ENCODE measurements at regions not wholly inside any gene's neighbourhood (a gene's known extent, or its start where the extent isn't known, plus 50 kb on each side); places are given as distances from the start of the nearest gene placed in this dataset.
"Not testable (repeated sequence)": the region's sequence is repeated elsewhere in the genome, so short reads cannot be mapped to it uniquely, and the experiment has no call there.

DNA sequence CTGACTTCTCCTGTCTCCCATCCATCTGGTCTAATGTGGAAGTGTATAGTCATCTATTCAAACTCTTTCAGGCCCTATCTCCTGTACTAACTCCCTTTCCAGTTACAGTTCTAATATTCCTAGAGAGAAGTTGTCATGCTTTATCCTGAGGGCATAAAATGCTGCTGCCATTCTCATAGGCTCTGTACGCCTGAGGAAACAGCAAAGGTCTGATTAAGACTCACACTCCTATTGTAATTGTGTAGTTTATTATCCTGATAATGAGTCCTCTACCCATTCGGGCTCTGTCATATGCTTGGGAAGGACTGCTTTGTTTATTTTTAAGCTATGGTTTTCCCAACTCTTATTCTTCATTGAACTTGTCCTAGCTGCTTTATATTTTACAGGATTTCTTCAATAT is 290.4 kb downstream of the TMEM38B start:
- DNase-seq: no peak

DNA sequence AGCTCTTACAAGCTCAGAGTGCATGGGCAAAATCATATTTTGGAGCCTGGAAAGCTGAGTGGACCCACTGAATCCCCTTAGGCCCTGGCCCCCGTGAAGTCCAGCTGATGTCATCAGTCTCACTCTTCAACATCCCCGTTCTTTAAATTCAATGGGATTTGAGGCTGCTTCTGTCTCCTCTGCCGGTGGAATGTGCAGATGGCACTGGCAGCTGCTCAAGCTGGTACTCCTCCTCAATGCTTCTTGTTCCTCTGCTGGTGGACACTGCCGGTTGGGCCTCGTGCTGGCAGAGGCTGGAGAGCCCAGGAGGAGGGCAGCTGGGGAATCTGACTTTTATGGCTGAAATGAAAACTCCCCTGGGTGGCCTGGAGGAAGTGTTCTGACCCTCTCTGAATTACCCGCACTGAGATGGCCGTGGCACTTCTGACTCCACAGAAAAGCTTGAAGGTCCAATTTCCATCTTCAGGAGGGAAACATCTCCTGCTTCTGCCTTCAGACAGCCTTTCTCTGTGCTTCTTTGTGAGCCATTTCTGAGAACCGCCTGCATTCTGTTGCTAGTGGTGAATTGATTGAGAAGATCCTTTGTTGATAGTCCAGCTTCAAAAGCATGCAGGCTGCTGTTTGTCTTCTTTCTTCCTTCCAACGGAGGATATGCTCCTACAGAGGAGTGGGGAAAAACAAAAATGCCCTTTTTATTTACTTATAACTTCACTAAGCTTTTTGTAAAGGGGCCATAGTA is 298.9 kb downstream of the TMEM38B start:
- no peak for DNase-seq

DNA sequence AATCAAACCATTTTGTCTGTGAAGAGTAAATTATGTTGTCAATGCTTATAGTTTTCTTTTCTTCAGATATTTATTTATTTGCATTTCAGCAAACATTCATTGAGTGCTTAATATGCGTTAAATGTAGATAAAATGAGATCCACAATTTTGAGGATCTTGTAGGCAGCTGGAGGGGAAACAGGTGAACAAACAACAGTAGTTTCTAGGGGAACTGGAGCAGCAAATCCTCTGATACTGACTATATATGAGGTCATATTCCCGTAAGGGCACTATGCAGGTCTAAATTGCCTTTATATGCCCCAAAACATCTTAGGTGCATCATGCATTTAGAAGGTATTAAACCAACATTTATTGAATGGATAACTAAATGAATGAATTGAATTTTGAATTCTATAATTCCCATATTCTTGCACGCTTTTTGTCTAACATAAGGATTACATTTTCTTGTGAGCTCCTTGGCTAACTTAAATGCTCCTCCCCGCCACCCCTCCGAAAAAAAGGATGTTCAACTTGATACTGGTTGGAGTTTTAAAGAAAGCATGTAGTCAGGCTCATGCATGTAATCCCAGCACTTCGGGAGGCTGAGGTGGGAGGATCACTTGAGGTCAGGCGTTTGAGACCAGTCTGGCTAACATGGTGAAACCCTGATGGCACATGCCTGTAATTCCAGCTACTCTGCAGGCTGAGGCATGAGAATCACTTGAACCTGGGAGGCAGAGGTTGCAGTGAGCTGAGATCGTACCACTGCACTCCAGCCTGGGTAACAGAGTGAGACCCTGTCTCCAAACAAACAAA is 299.8 kb downstream of the TMEM38B start:
- DNase-seq: no peak

DNA sequence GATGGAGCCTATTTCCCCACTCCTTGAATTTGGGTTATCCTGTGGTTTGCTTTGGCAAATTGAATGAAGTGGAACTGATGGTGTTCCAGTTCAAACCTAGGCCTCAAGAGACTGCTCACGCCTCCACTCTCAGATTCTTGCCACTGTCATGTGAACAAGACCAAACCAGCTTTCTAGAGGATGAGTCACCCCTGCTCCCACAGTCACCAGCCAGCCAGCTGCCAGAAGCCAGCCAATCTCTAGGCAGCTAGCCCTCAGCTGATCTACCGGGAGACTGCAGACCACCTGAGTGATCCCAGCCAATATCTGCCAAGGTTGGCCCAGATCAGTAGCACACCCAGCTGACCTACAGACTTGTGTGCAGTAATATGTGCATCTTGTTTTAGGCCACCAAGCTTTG is 300.6 kb downstream of the TMEM38B start:
- DNase-seq: no peak

DNA sequence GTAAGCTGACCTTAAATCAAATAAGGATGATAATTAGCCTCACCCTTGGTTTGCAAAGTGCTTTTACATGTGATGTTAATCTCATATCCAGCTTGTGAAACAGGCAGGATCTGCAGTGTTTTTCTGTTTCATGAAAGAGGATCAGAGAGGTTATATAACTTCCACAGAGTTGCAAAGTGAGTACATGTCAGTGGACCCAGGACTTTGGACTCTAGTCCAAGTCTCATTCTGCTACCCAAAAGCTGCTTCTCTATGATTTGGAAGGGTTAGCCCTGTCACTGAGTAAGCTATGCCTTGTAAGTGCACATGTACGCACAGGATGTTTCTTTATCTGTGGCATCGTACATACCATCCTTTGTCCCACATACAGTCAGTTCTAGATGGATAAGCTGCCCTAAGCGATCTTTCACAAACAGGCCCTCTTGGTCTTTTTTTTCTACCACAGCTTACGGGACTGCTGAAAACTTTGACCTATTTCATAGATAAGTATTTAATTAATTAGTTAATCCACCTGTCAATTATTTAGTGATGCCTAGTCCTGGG is 322.9 kb downstream of the TMEM38B start:
- no peak for DNase-seq

DNA sequence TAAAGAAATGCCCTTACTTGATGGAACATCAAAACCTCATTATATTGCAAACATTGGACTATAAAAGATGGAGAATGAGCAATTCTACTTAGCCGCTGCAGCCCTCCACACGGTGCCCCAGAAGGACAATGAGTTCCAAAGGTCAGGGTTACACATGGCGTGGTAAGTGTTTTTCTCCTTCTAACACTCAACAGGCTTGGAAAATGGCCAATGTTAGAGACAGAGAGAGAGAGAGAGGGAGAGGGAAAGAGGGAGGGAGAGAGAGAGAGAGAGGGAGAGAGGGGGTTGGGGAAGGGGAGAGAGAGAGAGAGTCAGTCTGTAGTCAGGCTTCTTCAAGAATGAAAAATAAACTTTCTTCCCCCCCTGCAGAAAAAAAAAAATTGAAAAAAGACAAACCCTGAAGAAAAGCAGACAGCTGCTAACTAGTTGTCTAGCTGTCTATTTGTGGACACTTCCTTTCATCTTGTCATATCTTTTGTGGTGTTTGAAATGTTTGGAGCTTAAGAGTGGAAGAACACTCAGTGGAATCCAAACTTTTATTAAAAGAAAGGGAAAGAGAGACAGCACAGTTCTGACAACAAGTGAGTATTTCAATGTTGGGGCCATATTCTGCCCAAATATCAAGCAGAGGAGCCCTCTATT is 324.8 kb downstream of the TMEM38B start:
- DNase-seq: no peak

DNA sequence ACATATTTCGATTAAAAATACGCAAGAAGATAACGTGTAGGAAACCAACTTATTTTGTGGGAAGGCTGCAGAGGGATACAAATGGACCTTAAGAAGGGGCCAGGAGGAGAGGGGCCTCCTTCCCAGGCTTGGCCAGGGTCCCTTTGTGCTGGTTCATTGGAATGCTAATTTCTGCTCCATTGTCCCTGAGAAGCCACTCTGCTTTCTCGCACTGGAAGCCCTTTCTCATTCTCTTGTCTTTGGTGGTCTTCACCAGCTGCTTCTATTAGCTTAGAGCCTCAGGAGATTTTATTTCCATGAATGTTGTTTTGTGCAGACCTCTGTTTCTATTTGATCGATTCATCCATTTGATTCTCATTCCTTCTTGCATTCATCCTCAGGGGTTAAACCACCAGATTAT is 325.4 kb downstream of the TMEM38B start:
- no peak for DNase-seq

DNA sequence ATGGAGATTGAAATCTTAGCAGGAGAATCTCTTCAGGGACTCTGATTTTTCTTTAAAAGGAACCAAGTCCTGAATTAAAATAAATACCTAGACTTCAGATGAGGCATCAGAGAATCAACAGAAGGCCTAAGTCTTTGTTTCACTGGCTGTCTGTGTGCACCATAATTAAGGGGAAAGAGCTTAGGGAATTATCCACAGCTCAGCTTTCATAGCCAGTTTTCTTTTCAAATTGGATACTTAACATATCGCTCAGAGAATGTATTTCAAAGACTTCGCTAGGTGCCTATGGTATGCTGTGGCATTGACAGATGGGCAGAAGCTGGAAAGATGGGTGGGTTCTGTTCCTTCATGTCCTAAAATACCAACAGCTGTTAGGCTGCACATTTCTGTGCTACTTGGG is 325.8 kb downstream of the TMEM38B start:
- no peak for DNase-seq

DNA sequence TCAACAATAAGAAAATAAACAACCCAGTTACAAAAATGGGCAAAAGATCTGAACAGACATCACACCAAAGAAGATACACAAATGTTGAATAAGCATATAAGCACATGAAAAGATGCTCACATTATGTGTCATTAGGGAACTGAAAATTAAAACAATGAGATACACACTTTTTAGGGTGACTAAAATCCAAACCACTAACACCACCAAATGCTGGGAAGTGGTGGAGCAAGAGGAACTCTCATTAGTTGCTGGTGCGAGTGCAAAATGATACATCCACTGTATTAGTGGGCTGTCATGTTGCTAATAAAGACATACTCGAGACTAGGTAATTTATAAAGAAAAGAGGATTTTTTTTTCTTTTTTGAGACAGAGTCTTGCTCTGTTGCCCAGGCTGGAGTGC is 329.1 kb downstream of the TMEM38B start:
- DNase-seq: no peak

DNA sequence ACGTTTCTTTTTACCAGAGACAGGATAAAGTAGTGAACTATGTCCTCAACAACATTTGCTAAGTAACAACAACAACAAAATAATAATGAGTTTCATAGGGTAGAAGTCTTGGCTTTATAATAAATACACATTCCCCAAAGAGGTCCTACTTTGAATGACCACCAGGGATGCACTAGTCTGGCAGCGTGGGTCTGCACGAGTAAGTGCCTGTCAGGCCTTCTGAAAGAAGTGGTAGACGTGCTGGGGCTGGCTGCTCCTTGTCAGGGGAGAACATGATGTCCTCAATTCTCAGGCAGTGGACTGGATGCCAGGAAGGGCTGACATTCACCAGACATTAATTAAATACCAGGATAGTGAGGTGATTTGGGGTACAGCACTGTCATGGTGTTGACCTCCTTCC is 331.1 kb downstream of the TMEM38B start:
- DNase-seq: no peak

DNA sequence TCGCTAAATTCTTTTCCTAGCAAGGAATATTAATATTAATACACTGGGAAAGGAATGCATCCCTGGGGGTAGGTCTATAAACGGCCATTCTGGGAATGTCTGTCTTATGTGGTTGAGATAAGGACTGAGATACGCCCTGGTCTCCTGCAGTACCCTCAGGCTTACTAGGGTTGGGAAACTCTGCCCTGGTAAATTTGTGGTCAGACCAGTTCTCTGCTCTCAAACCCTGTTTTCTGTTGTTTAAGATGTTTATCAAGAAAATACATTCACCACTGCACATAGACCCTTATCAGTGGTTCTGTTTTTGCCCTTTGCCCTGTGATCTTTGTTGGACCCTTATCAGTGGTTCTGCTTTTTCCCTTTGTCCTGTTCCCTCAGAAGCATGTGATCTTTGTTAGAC is 335.8 kb downstream of the TMEM38B start:
- not testable (repeated sequence) for DNase-seq

DNA sequence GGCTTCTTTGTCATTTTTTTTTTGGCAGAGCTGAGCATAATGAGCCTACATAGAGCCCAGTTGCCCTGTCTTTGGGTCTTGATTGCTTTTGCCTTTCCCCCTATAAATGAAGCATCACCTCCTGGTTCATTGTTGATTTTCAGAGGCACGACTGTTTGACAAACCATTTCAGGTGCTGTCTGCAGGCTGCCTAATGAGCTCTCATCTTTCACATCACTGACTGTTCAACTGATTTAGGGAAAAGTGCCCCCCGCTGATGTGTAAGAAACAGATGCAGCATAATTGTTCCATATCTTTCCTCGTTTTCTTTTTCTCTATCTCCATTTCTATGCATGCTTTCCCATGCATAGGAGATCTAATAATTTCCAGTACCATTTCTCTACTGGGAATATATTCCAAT is 338.6 kb downstream of the TMEM38B start:
- no peak for DNase-seq

DNA sequence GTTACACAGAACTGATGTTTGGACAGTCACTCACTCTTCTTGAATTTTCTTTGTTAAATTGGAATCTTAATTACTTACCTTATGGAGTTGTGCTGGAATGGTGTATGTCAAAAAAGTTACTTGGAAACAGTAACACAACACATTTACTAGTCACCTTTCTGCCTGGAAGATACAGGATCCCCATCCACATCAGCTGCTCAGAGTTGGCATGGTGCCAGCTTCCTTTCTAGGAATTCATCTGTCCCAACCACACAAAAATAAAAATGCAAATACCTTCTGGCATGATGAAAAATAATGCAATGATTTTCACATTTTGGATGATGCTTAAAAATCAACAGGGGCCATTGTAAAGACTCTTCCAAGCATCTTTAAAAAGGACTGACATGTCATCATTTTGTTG is 341.5 kb downstream of the TMEM38B start:
- DNase-seq: no peak

DNA sequence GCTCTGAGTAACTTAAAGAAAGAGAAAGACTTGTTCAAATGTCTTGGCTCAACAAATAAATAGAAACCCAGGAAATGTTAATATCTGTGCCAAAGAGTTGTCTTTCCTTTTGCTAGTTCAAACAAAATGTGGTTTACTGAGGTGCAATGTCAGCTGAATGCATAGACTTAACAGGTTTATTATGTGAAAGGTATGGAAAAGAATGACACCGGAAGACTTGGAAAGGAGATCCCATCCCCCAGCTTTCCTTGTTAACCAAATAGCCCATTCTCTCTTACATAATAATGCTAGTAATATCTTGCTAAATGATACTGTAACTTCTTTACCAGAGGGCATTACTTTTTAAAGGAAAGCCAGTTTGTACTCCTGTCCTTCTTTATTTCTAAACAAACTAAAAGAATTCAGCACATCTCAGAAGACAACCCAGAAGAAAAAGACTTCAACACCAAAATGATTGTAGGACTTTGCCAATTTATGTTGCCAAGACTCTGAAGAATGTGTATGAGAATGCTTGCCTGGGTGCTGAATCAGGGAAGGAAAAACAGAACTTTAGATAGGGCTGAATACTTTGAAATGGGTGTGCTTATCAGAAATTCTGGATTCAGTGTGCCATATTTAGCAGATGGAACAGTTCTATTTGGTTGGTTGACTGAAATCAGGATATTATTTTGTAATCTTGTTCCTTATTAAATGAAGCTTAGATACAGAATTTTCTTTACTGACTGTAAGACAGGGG is 344.1 kb downstream of the TMEM38B start:
- no peak for DNase-seq

DNA sequence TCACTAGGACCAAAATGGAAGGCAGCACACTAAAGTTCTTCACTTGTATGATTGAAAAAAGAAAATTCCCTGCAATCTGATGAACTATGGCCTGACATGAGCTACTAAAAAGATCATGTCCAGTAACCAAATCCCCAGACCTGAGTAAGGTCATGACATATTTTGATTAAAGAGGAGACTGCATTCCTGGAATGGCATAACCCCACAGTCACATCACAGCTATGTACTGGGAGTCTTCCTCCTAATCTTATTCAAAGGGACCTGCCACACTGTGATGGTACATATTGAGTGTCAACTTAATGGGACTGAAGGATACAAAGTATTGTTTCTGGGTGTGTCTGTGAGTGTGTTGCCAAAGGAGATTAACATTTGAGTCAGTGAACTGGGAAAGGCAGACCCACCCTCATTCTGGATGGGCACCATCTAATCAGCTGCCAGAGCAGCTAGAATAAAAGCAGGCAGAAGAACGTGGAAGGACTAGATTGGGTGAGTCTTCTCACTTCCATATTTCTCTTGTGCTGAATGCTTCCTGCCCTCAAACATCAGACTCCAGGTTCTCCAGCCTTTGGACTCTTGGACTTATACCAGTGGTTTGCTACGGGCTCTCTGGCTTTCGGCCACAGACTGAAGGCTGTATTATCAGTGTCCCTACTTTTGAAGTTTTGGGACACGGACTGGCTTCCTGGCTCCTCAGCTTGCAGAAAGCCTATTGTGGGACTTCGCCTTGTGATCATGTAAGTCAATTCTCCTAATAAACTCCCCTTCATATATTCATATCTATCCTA is 345.0 kb downstream of the TMEM38B start:
- no peak for DNase-seq

DNA sequence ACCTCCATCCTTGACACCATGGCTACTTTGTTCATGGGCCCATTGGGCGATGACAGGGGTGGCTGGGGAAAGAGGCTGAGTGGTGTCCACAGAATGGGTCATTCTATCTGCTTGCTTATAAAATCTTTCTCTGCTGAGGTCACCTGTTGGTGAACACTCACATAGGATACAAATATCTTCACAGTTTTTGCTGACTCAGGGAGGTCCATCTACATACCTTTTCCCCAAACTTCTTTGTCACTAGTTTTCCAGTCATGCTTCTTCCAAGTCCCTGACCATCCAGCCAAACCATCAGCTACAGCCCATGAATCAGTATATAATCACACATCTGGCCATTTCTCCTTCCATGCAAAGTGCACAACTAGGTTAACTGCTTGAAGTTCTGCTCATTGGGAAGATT is 347.6 kb downstream of the TMEM38B start:
- not testable (repeated sequence) for DNase-seq

DNA sequence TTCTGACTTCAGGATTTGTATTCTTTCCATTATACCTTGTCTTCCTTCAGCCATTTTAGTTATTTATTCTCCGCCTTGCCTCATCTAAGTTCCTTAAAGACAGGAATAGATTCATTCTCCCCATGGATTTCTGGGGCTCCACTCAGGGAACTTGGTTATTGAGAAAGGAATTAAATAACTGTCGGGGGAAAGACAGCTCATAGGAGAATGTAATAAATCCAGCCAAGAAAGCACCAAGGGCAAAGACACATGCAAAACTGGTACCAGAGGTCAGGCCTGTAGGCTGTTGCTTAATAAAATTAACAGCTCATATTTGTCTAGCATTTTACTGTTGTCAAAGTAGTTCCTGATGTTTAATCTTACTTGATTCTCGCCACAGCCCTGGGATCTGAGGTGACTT is 357.2 kb downstream of the TMEM38B start:
- DNase-seq: no peak

DNA sequence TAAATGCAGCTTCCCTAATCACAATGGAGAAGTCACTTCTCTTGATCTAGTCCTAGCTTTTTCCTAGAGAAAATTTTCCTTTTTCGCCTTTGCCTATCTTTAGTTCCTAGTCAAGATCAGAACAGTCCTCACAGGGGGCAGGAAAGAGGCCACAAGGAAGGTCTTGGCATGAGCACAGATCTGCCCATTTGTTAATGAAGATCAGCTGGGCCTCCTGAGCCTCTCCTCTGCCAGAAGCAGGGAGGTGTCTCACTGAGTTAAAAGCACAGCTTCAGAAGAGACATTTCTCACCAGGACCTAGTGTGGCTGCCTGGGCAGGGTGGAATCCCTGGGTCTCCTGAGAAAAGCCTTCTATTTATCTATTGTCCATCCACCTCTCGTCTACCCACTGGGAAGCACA is 357.8 kb downstream of the TMEM38B start:
- no peak for DNase-seq

DNA sequence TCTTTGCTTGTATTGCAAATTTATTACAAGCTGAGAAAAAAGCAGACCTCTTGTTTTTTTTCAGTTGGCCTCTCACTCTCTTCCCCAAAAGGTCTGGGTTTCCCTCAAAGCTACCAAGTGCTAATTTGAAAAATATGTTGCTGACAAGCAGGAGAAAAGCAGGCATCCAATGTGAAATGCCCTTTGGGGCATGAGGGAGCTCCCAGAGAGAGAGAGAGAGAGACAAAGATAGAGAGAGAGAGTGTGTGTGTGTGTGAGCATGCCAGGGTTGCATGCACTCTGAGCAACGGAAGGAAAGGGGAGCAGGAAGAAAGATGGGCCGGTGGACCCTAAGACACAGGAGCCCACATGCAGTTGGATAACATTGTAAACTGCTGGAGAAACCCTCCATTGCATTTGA is 358.4 kb downstream of the TMEM38B start:
- DNase-seq: no peak

DNA sequence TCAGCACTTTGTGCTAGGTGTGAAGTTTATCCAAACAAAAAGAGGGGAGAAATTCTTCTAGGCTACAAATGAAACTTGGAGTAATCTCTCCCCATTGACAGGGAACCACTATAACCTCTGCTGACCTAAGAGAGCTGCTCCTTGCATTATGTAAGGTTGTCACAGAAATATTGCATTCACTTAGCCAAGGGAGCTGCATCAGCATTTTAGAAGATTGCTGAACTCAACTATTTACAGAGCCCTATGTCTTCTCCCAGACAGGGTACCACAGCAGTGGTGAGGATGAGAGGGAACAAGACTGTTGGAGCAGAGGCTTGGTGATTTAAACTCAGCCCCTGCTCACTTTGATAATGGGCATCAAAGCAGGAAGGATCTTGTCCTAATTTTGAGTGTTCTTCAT is 362.0 kb downstream of the TMEM38B start:
- no peak for DNase-seq

DNA sequence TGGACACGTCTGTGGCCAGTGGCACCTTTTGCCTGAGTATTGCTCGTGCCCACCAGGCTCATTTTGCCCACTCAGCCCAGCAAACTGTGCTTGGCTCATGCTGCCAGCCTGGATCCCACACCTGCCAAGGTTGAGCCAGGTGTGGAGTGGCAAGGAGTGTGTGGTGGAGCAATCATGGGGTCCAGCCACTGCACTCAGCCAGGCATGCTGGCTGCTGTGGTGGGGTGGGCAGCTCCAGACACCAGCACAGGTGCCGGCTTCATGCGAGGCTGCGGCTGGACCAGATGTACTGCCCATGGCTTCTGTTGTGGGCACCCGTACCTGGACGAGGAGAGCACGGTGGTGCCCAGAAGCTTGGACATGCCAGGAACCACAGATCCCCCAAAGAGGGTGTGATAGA is 364.1 kb downstream of the TMEM38B start:
- no peak for DNase-seq

DNA sequence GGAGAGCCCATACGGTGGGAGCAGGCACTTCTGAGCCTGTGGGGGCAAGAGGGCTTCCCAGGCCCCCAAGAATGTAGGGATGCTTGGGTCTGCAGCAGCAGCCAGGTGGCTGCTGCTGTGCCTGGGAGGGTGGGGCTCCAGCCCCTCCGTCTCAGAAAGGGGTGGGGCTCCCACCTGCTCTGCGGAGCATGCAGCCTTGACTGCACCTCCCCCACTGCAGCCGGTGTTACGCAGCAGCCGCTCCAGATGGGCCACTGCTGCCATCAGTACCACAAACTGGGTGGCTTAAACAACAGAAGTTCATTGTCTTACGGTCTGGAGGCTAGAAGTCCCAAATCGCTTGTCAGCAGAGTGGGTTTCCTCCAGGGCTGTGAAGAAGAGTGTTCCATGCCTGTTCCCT is 365.5 kb downstream of the TMEM38B start:
- no peak for DNase-seq

Measured in activated CD8-positive, alpha-beta memory T cell treated with anti-CD3 and anti-CD28 coated beads for 24 hours (primary cell).